ENCODE measurements at regions not wholly inside any gene's neighbourhood (a gene's known extent, or its start where the extent isn't known, plus 50 kb on each side); places are given as distances from the start of the nearest gene placed in this dataset.

GRCh38 chr13:27673911-27674310 is 52.2 kb downstream of the POLR1D start:
- Histone ChIP-seq H3K27me3 (no peaks in the 10 kb centered on the region), H3K9me3 (replicated peaks in 1 of 3) (no peaks in the 10 kb centered on the region), H3K27ac (no peak overlapping the region), H3K4me1 (replicated peaks in 1 of 2) (no peaks in the 10 kb centered on the region), H3K36me3 (replicated peaks in 1 of 2) (no peaks in the 10 kb centered on the region), H3K4me3 (no peak overlapping the region)
- DNase-seq, result no peak
- TF ChIP-seq CTCF (IDR thresholded peaks at IDR 0.05), result no peak
- TF ChIP-seq POLR2A (IDR thresholded peaks at IDR 0.05), result no peak
- intact Hi-C loops (cut with DNase I), result no loop called here
- 79 to 93% (median 92%) methylated on average over 1 of the region's 1 CpG for WGBS, 4 donors

- Histone ChIP-seq H3K4me3 (no peak overlapping the region), H3K36me3 (replicated peaks in 1 of 2) (no peaks in the 10 kb centered on the region), H3K9me3 (replicated peaks in 1 of 3) (peaks cover 0 to under 1% (median 0%) of the 10 kb centered on the region in 3 donors), H3K27me3 (no peaks in the 10 kb centered on the region), H3K27ac (no peak overlapping the region), H3K4me1 (replicated peaks in 1 of 2) (no peaks in the 10 kb centered on the region)
- DNase-seq, result no peak
- TF ChIP-seq POLR2A (IDR thresholded peaks at IDR 0.05) (no peak), CTCF (IDR thresholded peaks at IDR 0.05) (no peak)
- intact Hi-C loops (cut with DNase I), result no loop called here
- 75 to 83% (median 78%) methylated on average over 5 to 6 of the region's 6 CpGs for WGBS, 4 donors
Observed at GRCh38 chr13:27678306-27679040, 56.8 kb downstream of the POLR1D start.

GRCh38 chr13:27679396-27679795 is 57.7 kb downstream of the POLR1D start:
- H3K27me3 ChIP-seq, result no peaks in the 10 kb centered on the region

GRCh38 chr13:27679896-27680295 is 58.2 kb downstream of the POLR1D start:
- Histone ChIP-seq H3K4me3 (no peak overlapping the region), H3K9me3 (replicated peaks in 1 of 3) (peaks cover 0 to 5% (median 0%) of the 10 kb centered on the region in 3 donors), H3K27me3 (no peaks in the 10 kb centered on the region), H3K36me3 (replicated peaks in 1 of 2) (no peaks in the 10 kb centered on the region), H3K27ac (no peak overlapping the region), H3K4me1 (replicated peaks in 1 of 2) (no peaks in the 10 kb centered on the region)
- 74 to 89% (median 80%) methylated on average over 5 of the region's 5 CpGs for WGBS, 4 donors
- no peak for TF ChIP-seq POLR2A (IDR thresholded peaks at IDR 0.05)
- TF ChIP-seq CTCF (IDR thresholded peaks at IDR 0.05), result no peak
- intact Hi-C loops (cut with DNase I), result no loop called here
- no peak for DNase-seq

More at GRCh38 chr13:27679396-27679795, 57.7 kb downstream of the POLR1D start:
- H3K9me3 ChIP-seq (replicated peaks in 1 of 3), result peaks cover 0 to 5% (median 0%) of the 10 kb centered on the region in 3 donors
- no peak overlapping the region for H3K27ac ChIP-seq
- TF ChIP-seq POLR2A (IDR thresholded peaks at IDR 0.05) (no peak), CTCF (IDR thresholded peaks at IDR 0.05) (no peak)
- no peak for DNase-seq
- WGBS, 4 donors, result 81 to 92% (median 90%) methylated on average over 1 of the region's 1 CpG
- no peaks in the 10 kb centered on the region for H3K36me3 ChIP-seq (replicated peaks in 1 of 2)
- intact Hi-C loops (cut with DNase I), result no loop called here
- H3K4me3 ChIP-seq, result no peak overlapping the region
- H3K4me1 ChIP-seq (replicated peaks in 1 of 2), result no peaks in the 10 kb centered on the region
